GM12878 (cell line): ENCODE measurements at regions not wholly inside any gene's neighbourhood (a gene's known extent, or its start where the extent isn't known, plus 50 kb on each side); places are given as distances from the start of the nearest gene placed in this dataset.

Experiments used
- ATAC-seq: fragments of 200-7000 bp; cut with Tn5 transposase; 3 replicates; pipeline ENCODE4 v1.9.1; 2020; ENCODE audit warnings: mild to moderate bottlenecking, moderate library complexity
- BruUV-seq: library from RNA; stranded (reverse); fragments of 400-500 nt; replicated peaks from 2 replicates; lab custom pipeline; 2021; lab: Mats Ljungman, UMichigan
- CTCF ChIA-PET: fragments of 300-600 bp; sonication (Branson Sonifier 250); formaldehyde crosslinking; extraction: SDS; loops from one replicate; lab custom pipeline; 2021; ENCODE audit warnings: inconsistent platforms; lab: Yijun Ruan, JAX
- POLR2A ChIA-PET: fragments of 350-600 bp; formaldehyde crosslinking; extraction: SDS; loops from one replicate; lab custom pipeline; 2021; ENCODE audit warnings: inconsistent platforms; lab: Charles Lee
- RAD21 ChIA-PET: fragments of 300-600 bp; sonication (Branson Sonifier 250); formaldehyde crosslinking; loops from one replicate; lab custom pipeline; 2023; ENCODE audit warnings: antibody characterized with exemption; ENCODE audit not compliant: unreplicated experiment; lab: Charles Lee
- SMC1A ChIA-PET: fragments of 300-600 bp; sonication (Branson Sonifier 250); formaldehyde crosslinking; loops from one replicate; lab custom pipeline; 2023; ENCODE audit not compliant: unreplicated experiment, uncharacterized antibody; lab: Charles Lee
- DNase-seq: peaks from one replicate; pipeline ENCODE4 v3.0.0-alpha.2; 2011; ENCODE audit warnings: low read depth, low spot score
- FAIRE-seq: peaks from 3 replicates; lab custom pipeline; 2011; peaks lifted over from hg19 to GRCh38; lab: Jason Lieb, UNC
- H2AFZ ChIP-seq: 2 replicates; pipeline ENCODE4 v1.6.0; 2011; ENCODE audit warnings: low read depth, low read length, control low read depth; ENCODE audit not compliant: control insufficient read depth
- H3K27ac ChIP-seq: 2 replicates; pipeline ENCODE4 v1.5.1; 2011; ENCODE audit warnings: control low read depth; ENCODE audit not compliant: control insufficient read depth, insufficient read depth
- H3K27me3 ChIP-seq, 2 experiments: replicated peaks in 1 of 2; 2 replicates each; pipeline versions ENCODE4 v1.6.0 to v1.6.1; 2011; ENCODE audit warnings: low read length in 1 of 2; ENCODE audit not compliant: control insufficient read depth in 2 of 2, insufficient read depth in 2 of 2
- H3K36me3 ChIP-seq, 2 experiments: 2 replicates each; pipeline ENCODE4 v1.5.1; 2011; ENCODE audit warnings: low read length in 1 of 2; ENCODE audit not compliant: control insufficient read depth in 2 of 2, insufficient read depth in 2 of 2
- H3K4me1 ChIP-seq: 2 replicates; pipeline ENCODE4 v1.6.1; 2011; ENCODE audit warnings: mild to moderate bottlenecking, low read length, moderate library complexity, mixed read lengths; ENCODE audit not compliant: control insufficient read depth, insufficient read depth
- H3K4me2 ChIP-seq: 2 replicates; pipeline ENCODE4 v1.6.0; 2011; ENCODE audit warnings: control low read depth; ENCODE audit not compliant: control insufficient read depth, insufficient read depth
- H3K4me3 ChIP-seq: fragments of 200-600 bp; sonication (generic); 2 replicates; pipeline ENCODE4 v1.5.1; 2016
- H3K79me2 ChIP-seq: 2 replicates; pipeline ENCODE4 v1.6.0; 2011; ENCODE audit warnings: low read length; ENCODE audit not compliant: control insufficient read depth, insufficient read depth
- H3K9ac ChIP-seq: 2 replicates; pipeline ENCODE4 v1.8.0; 2011; ENCODE audit warnings: low read length, control low read depth, mixed read lengths; ENCODE audit not compliant: control insufficient read depth, insufficient read depth
- H3K9me3 ChIP-seq: replicated peaks from 3 replicates; pipeline ENCODE4 v1.5.1; 2011; ENCODE audit warnings: mild to moderate bottlenecking, low read length; ENCODE audit not compliant: control insufficient read depth, insufficient read depth
- H4K20me1 ChIP-seq: 2 replicates; pipeline ENCODE4 v1.6.0; 2011; ENCODE audit not compliant: control insufficient read depth, insufficient read depth
- ASH2L ChIP-seq: fragments of 300-600, 200-600 bp; sonication (generic); IDR thresholded peaks from 2 replicates; pipeline ENCODE4 v1.6.1; 2017; ENCODE audit warnings: low read depth, mild to moderate bottlenecking, borderline replicate concordance
- CHD1 ChIP-seq: IDR thresholded peaks from 2 replicates; pipeline ENCODE4 v1.6.1; 2012; ENCODE audit warnings: low read depth, low read length, improper control_type of control experiment
- CREM ChIP-seq: IDR thresholded peaks from 2 replicates; pipeline ENCODE4 v1.6.1; 2014; ENCODE audit warnings: antibody characterized with exemption, low read depth
- E2F4 ChIP-seq: IDR thresholded peaks from 2 replicates; pipeline ENCODE4 v1.6.1; 2012; ENCODE audit warnings: low read depth, low read length, improper control_type of control experiment
- EZH2 ChIP-seq: IDR thresholded peaks from 2 replicates; pipeline ENCODE4 v1.6.1; 2012; ENCODE audit warnings: low read depth, mild to moderate bottlenecking, control low read depth, inconsistent platforms, low read length, borderline replicate concordance; ENCODE audit not compliant: control insufficient read depth
- NBN ChIP-seq: fragments of 450-650 bp; IDR thresholded peaks from 2 replicates; pipeline ENCODE4 v1.6.1; 2016
- NFXL1 ChIP-seq: fragments of 450-650 bp; IDR thresholded peaks from 2 replicates; pipeline ENCODE4 v1.6.1; 2017; ENCODE audit warnings: antibody characterized with exemption, mild to moderate bottlenecking, borderline replicate concordance
- NKRF ChIP-seq: fragments of 450-650 bp; conservative IDR thresholded peaks from 2 replicates; pipeline ENCODE4 v1.6.1; 2017; ENCODE audit warnings: mild to moderate bottlenecking, moderate library complexity
- PBX3 ChIP-seq: IDR thresholded peaks from 2 replicates; pipeline ENCODE4 v1.6.1; 2011; ENCODE audit warnings: mild to moderate bottlenecking, low read depth, low read length, moderate library complexity; ENCODE audit not compliant: insufficient replicate concordance
- POLR2AphosphoS2 ChIP-seq: IDR thresholded peaks from 2 replicates; pipeline ENCODE4 v1.6.1; 2011; ENCODE audit warnings: low read depth, mild to moderate bottlenecking, low read length, improper control_type of control experiment, moderate library complexity
- POLR2AphosphoS5 ChIP-seq: IDR thresholded peaks from 2 replicates; pipeline ENCODE4 v1.6.1; 2011; ENCODE audit warnings: mild to moderate bottlenecking, low read length, inconsistent platforms
- SREBF1 ChIP-seq: IDR thresholded peaks from 2 replicates; pipeline ENCODE4 v1.6.1; 2012; ENCODE audit warnings: mild to moderate bottlenecking, low read length
- SREBF2 ChIP-seq: IDR thresholded peaks from 2 replicates; pipeline ENCODE4 v1.6.1; 2012; ENCODE audit warnings: mild to moderate bottlenecking, low read length
- TBL1XR1 ChIP-seq: IDR thresholded peaks from 2 replicates; pipeline ENCODE4 v1.6.1; 2012; ENCODE audit warnings: low read depth, low read length, improper control_type of control experiment
- YBX1 ChIP-seq: fragments of 450-650 bp; IDR thresholded peaks from 2 replicates; pipeline ENCODE4 v1.6.1; 2016; ENCODE audit warnings: antibody characterized with exemption
- ZBTB11 ChIP-seq: fragments of 450-650 bp; formaldehyde crosslinking; IDR thresholded peaks from 2 replicates; pipeline ENCODE4 v1.5.0; 2022; ENCODE audit warnings: mild to moderate bottlenecking, missing genetic modification characterization
- ZNF207 ChIP-seq: fragments of 450-650 bp; IDR thresholded peaks from 2 replicates; pipeline ENCODE4 v1.6.1; 2014; ENCODE audit warnings: antibody characterized with exemption, mild to moderate bottlenecking, borderline replicate concordance
- WGBS: methylation state at CpG from one replicate; pipeline ENCODE4 v1.1.6; 2016; ENCODE audit warnings: low lambda C conversion rate; ENCODE audit not compliant: insufficient replicate concordance, insufficient coverage; ENCODE audit errors: missing lambda C conversion rate; 5-methylcytosine and 5-hydroxymethylcytosine counted together
- in situ Hi-C: fragments of 300-500 bp; cut with MboI; formaldehyde crosslinking; loops from 9 replicates; pipeline ENCODE4 v1.14.3; 2018; ENCODE audit warnings: mixed read lengths
- intact Hi-C: fragments of 100-400 bp; cut with micrococcal nuclease; formaldehyde crosslinking; loops from one replicate; pipeline ENCODE4 v1.14.2; 2022; ENCODE audit not compliant: unreplicated experiment

- TF ChIP-seq NKRF (no peak), ASH2L (no peak), TBL1XR1 (no peak), EZH2 (no peak)
These were observed 74.1 kb upstream of the PLXNA2 start (continued) for GRCh38 chr1:208318150-208318734.

- SMC1A ChIA-PET, result interaction anchor here (0.6 kb wide), 1 partner anchor 371 kb away, joined by 3 read pairs; no protein-coding TSS in a partner anchor
- DNase-seq (no peak), ATAC-seq (no peak), FAIRE-seq (no peak)
- no TSS peak for BruUV-seq
- H3K9ac ChIP-seq, result no peak overlapping the region
- no peaks in the 10 kb centered on the region for H3K27me3 ChIP-seq
- no peaks in the 10 kb centered on the region for H4K20me1 ChIP-seq
- in situ Hi-C loops (no loop called here), intact Hi-C loops (no loop called here)
- no peak overlapping the region for H3K4me3 ChIP-seq
- H3K36me3 ChIP-seq, result no peaks in the 10 kb centered on the region
- no peaks in the 10 kb centered on the region for H3K9me3 ChIP-seq
- CTCF ChIA-PET, result no interaction called here
- H3K4me1 ChIP-seq, result no peaks in the 10 kb centered on the region
- no peak overlapping the region for H3K27ac ChIP-seq
- POLR2A ChIA-PET, result no interaction called here
- no peak overlapping the region for H3K4me2 ChIP-seq
- H3K79me2 ChIP-seq, result no peaks in the 10 kb centered on the region
- no peak overlapping the region for H2AFZ ChIP-seq
- WGBS, result 9% methylated on average over 7 of the region's 7 CpGs
- RAD21 ChIA-PET, result no interaction called here
- TF ChIP-seq YBX1 (no peak), CHD1 (no peak), SREBF1 (no peak), SREBF2 (no peak), NBN (no peak), PBX3 (no peak), E2F4 (no peak), ZNF207 (no peak), NFXL1 (no peak), ZBTB11 (no peak), CREM (no peak), POLR2AphosphoS2 (no peak), POLR2AphosphoS5 (no peak)
These were observed 79.8 kb upstream of the PLXNA2 start for GRCh38 chr1:208324005-208324404.
